Liver (tissue), 8 donors: ENCODE measurements at regions not wholly inside any gene's neighbourhood (a gene's known extent, or its start where the extent isn't known, plus 50 kb on each side); places are given as distances from the start of the nearest gene placed in this dataset.

Source experiments
- DNase-seq: peaks from one replicate; pipeline ENCODE4 v3.0.0-alpha.2; 2017; ENCODE audit warnings: low spot score
- H3K27ac ChIP-seq, 2 donors: one replicate each; pipeline ENCODE4 v1.7.0; 2013; ENCODE audit warnings: inconsistent platforms in 2 of 2, low read length in 2 of 2, control low read depth in 1 of 2, low read depth in 1 of 2, mild to moderate bottlenecking in 1 of 2
- H3K27me3 ChIP-seq, 4 donors: one replicate each; pipeline versions ENCODE4 v1.6.1 to v1.7.0; 2013; ENCODE audit warnings: low read length in 3 of 4, inconsistent platforms in 1 of 4, mild to moderate bottlenecking in 1 of 4, moderate library complexity in 1 of 4; ENCODE audit not compliant: control insufficient read depth in 4 of 4, insufficient read depth in 4 of 4
- H3K36me3 ChIP-seq, 4 donors: one replicate each; pipeline versions ENCODE4 v1.6.1 to v1.7.0; 2013; ENCODE audit warnings: low read length in 3 of 4, mild to moderate bottlenecking in 3 of 4, low read depth in 1 of 4, moderate library complexity in 1 of 4; ENCODE audit not compliant: control insufficient read depth in 4 of 4, insufficient read depth in 3 of 4
- H3K4me1 ChIP-seq, 4 donors: one replicate each; pipeline versions ENCODE4 v1.6.1 to v1.7.0; 2013; ENCODE audit warnings: low read length in 3 of 4, mild to moderate bottlenecking in 3 of 4, moderate library complexity in 1 of 4; ENCODE audit not compliant: control insufficient read depth in 4 of 4, insufficient read depth in 4 of 4
- H3K4me3 ChIP-seq, 3 donors: one replicate each; pipeline versions ENCODE4 v1.6.1 to v1.7.0; 2013; ENCODE audit warnings: low read length in 3 of 3, control low read depth in 1 of 3, low read depth in 1 of 3, mild to moderate bottlenecking in 1 of 3
- H3K9ac ChIP-seq, 2 donors: one replicate each; pipeline ENCODE4 v1.7.0; 2013; ENCODE audit warnings: low read length in 2 of 2, mild to moderate bottlenecking in 2 of 2, moderate library complexity in 2 of 2, control low read depth in 1 of 2, low read depth in 1 of 2
- H3K9me3 ChIP-seq, 4 donors: one replicate each; pipeline versions ENCODE4 v1.6.1 to v1.7.0; 2013; ENCODE audit warnings: low read length in 3 of 4; ENCODE audit not compliant: control insufficient read depth in 4 of 4
- ATF3 ChIP-seq: IDR thresholded peaks from 2 replicates; pipeline ENCODE4 v1.6.1; 2016; ENCODE audit warnings: antibody characterized with exemption
- CTCF ChIP-seq: fragments of 150-350 bp; IDR thresholded peaks from 2 replicates; pipeline ENCODE4 v1.5.1; 2017; ENCODE audit warnings: improper control_type of control experiment, low read depth, low read length; ENCODE audit not compliant: missing input control
- EGR1 ChIP-seq, 2 donors: IDR thresholded peaks; 2 replicates each; pipeline ENCODE4 v1.6.1; 2016 to 2018; ENCODE audit warnings: antibody characterized with exemption in 2 of 2, low read depth in 2 of 2
- FOXA1 ChIP-seq: IDR thresholded peaks from 2 replicates; pipeline ENCODE4 v1.6.1; 2016; ENCODE audit warnings: antibody characterized with exemption
- FOXA2 ChIP-seq: IDR thresholded peaks from 2 replicates; pipeline ENCODE4 v1.6.1; 2016; ENCODE audit warnings: antibody characterized with exemption
- GABPA ChIP-seq, 2 donors: IDR thresholded peaks in 1 of 2; conservative IDR thresholded peaks in 1 of 2; 2 replicates each; pipeline ENCODE4 v1.6.1; 2016; ENCODE audit warnings: antibody characterized with exemption in 2 of 2, mild to moderate bottlenecking in 1 of 2, moderate library complexity in 1 of 2
- HNF4A ChIP-seq, 2 donors: conservative IDR thresholded peaks; 2 replicates each; pipeline ENCODE4 v1.6.1; 2016; ENCODE audit warnings: antibody characterized with exemption in 2 of 2, mild to moderate bottlenecking in 2 of 2
- HNF4G ChIP-seq: IDR thresholded peaks from 2 replicates; pipeline ENCODE4 v1.6.1; 2016; ENCODE audit warnings: antibody characterized with exemption
- JUND ChIP-seq, 2 donors: IDR thresholded peaks; 2 replicates each; pipeline ENCODE4 v1.6.1; 2016; ENCODE audit warnings: antibody characterized with exemption in 2 of 2
- NR2F2 ChIP-seq: IDR thresholded peaks from 2 replicates; pipeline ENCODE4 v1.6.1; 2016; ENCODE audit warnings: antibody characterized with exemption
- RAD21 ChIP-seq, 2 donors: IDR thresholded peaks; 2 replicates each; pipeline ENCODE4 v1.6.1; 2016; ENCODE audit warnings: antibody characterized with exemption in 2 of 2, mild to moderate bottlenecking in 2 of 2
- REST ChIP-seq: IDR thresholded peaks from 2 replicates; pipeline ENCODE4 v1.6.1; 2016; ENCODE audit warnings: antibody characterized with exemption, mild to moderate bottlenecking
- RXRA ChIP-seq, 2 donors: IDR thresholded peaks; 2 replicates each; pipeline ENCODE4 v1.6.1; 2017 to 2018; ENCODE audit warnings: antibody characterized with exemption in 2 of 2, mild to moderate bottlenecking in 1 of 2
- SP1 ChIP-seq: IDR thresholded peaks from 2 replicates; pipeline ENCODE4 v1.6.1; 2018; ENCODE audit warnings: antibody characterized with exemption, mild to moderate bottlenecking
- TAF1 ChIP-seq: conservative IDR thresholded peaks from 2 replicates; pipeline ENCODE4 v1.6.1; 2016; ENCODE audit warnings: antibody characterized with exemption, mild to moderate bottlenecking
- ZBTB33 ChIP-seq: IDR thresholded peaks from 2 replicates; pipeline ENCODE4 v1.6.1; 2016; ENCODE audit warnings: antibody characterized with exemption
- WGBS: extraction: QIAGEN DNeasy Blood & Tissue Kit; methylation state at CpG from one replicate; pipeline ENCODE4 v1.1.7; 2013; 5-methylcytosine and 5-hydroxymethylcytosine counted together
- TF ChIP-seq, protein P1 (sequence below): IDR thresholded peaks from 2 replicates; pipeline ENCODE4 v1.6.1; 2016; ENCODE audit warnings: antibody characterized with exemption
- donor health status: healthy.
- donor health status: healthy.
- donor health status: healthy.
- donor health status: healthy.
- donor health status: healthy.

DNA sequence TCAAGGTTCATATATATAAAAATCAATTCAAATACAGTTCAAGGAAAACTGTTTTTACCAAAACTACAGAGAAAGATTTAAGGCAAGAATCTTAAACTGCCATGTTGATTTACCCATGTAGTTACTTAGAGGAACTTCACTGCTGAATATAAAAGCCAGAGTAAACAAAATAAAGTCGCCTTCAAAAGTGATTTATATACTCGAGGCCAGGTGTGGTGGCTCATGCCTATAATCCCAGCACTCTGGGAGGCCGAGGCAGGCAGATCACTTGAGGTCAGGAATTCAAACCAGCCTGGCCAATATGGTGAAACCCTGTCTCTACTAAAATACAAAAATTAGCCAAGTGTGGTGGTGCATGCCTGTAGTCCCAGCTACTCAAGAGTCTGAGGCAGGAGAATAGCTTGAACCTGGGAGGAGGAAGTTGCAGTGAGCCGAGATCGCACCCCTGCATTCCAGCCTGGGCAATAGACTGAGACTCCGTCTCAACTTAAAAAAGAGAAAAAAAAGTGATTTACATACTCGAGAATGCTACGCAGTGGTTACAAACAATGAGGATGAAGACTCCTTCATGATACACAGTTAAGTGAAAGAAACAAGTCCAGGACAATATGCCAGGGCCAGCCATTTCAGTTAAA lies 54.1 kb upstream of the CNEP1R1 start:
- H3K4me3 ChIP-seq, result no peak overlapping the region
- H3K9ac ChIP-seq, result no peak overlapping the region
- peaks cover 0 to 11% (median 1%) of the 10 kb centered on the region in 4 donors for H3K27me3 ChIP-seq
- H3K36me3 ChIP-seq, result no peaks in the 10 kb centered on the region
- H3K4me1 ChIP-seq, result peaks cover 0 to 3% (median 0%) of the 10 kb centered on the region in 4 donors
- H3K27ac ChIP-seq, result no peak overlapping the region
- no peak for TF ChIP-seq RAD21 (IDR thresholded peaks at IDR 0.05)
- TF ChIP-seq RXRA (IDR thresholded peaks at IDR 0.05), result no peak
- TF ChIP-seq HNF4G, result no peak
- TF ChIP-seq CTCF, result no peak
- TF ChIP-seq HNF4A (conservative IDR thresholded peaks at IDR 0.05), result no peak
- no peak for TF ChIP-seq ZBTB33
- no peak for TF ChIP-seq ATF3
- TF ChIP-seq NR2F2, result no peak
- no peak for TF ChIP-seq FOXA2
- TF ChIP-seq JUND (IDR thresholded peaks at IDR 0.05), result no peak
- TF ChIP-seq GABPA (IDR thresholded peaks at IDR 0.05 in 1 of 2, conservative IDR thresholded peaks at IDR 0.05 in 1 of 2), result no peak
- no peak for TF ChIP-seq SP1
- no peak for TF ChIP-seq FOXA1
- no peak for TF ChIP-seq EGR1 (IDR thresholded peaks at IDR 0.05; ENCODE audit: low read depth in 2 of 2)
- TF ChIP-seq, protein P1, sequence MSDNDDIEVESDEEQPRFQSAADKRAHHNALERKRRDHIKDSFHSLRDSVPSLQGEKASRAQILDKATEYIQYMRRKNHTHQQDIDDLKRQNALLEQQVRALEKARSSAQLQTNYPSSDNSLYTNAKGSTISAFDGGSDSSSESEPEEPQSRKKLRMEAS, result no peak
- no peak for TF ChIP-seq TAF1
- TF ChIP-seq REST, result no peak
- no peaks in the 10 kb centered on the region for H3K9me3 ChIP-seq
- no peak for DNase-seq
- 83% methylated on average over 8 of the region's 8 CpGs for WGBS
